Prostate gland (tissue), 2 donors: ENCODE measurements at regions not wholly inside any gene's neighbourhood (a gene's known extent, or its start where the extent isn't known, plus 50 kb on each side); places are given as distances from the start of the nearest gene placed in this dataset.

Experiments used
- POLR2A ChIP-seq: fragments of 450-650 bp; IDR thresholded peaks from one replicate; pipeline ENCODE4 v1.6.1; 2016; ENCODE audit warnings: antibody characterized with exemption, mild to moderate bottlenecking
- POLR2AphosphoS5 ChIP-seq: sonication (generic); formaldehyde crosslinking; IDR thresholded peaks from one replicate; pipeline ENCODE4 v1.6.1; 2017; ENCODE audit warnings: antibody characterized with exemption
- TF ChIP-seq, protein P1 (sequence below), 4 experiments: fragments of 200-600 bp in 2 of 4; fragments of 450-650 bp in 2 of 4; sonication (generic) in 2 of 4; IDR thresholded peaks; 1 replicate in 3 of 4; 2 replicates in 1 of 4; pipeline ENCODE4 v1.5.1; 2016 to 2019; ENCODE audit warnings: antibody characterized with exemption in 4 of 4, mild to moderate bottlenecking in 2 of 4, moderate library complexity in 2 of 4

DNA sequence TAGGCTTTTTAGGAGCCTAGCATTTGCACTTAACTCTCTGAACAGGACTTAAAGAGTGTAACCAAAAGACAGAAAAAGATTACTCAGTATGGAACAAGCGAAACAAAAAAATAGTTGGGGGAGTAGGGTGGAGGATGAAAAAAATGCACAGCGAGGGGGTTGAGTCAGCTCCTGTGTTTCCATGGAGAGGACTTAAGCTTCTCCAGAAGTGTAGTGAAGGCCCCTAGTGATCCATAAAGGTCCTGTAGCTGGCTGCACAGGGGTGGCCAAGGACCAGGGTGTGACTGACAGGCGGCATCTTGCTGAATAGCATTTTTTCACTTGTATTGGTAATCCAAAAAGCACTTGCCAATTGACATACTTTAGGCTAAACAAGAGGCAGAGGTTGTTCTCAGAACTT, 533.9 kb downstream of the RFPL4B start:
- TF ChIP-seq, protein P1, sequence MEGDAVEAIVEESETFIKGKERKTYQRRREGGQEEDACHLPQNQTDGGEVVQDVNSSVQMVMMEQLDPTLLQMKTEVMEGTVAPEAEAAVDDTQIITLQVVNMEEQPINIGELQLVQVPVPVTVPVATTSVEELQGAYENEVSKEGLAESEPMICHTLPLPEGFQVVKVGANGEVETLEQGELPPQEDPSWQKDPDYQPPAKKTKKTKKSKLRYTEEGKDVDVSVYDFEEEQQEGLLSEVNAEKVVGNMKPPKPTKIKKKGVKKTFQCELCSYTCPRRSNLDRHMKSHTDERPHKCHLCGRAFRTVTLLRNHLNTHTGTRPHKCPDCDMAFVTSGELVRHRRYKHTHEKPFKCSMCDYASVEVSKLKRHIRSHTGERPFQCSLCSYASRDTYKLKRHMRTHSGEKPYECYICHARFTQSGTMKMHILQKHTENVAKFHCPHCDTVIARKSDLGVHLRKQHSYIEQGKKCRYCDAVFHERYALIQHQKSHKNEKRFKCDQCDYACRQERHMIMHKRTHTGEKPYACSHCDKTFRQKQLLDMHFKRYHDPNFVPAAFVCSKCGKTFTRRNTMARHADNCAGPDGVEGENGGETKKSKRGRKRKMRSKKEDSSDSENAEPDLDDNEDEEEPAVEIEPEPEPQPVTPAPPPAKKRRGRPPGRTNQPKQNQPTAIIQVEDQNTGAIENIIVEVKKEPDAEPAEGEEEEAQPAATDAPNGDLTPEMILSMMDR (IDR thresholded peaks at IDR 0.05) = no peak
- TF ChIP-seq POLR2A = no peak
- TF ChIP-seq POLR2AphosphoS5 = no peak
